HFFc6 (cell line): ENCODE measurements at regions not wholly inside any gene's neighbourhood (a gene's known extent, or its start where the extent isn't known, plus 50 kb on each side); places are given as distances from the start of the nearest gene placed in this dataset.

Source experiments
- DNase-seq: peaks from one replicate; pipeline ENCODE4 v3.0.0-alpha.2; 2018
- H3K27ac Mint-ChIP-seq: 2 replicates; pipeline ENCODE4 v1.8.0; 2020; ENCODE audit warnings: mild to moderate bottlenecking, mixed read lengths
- H3K27me3 Mint-ChIP-seq: 2 replicates; pipeline ENCODE4 v1.8.0; 2021; ENCODE audit warnings: mild to moderate bottlenecking, moderate library complexity, mixed read lengths; ENCODE audit not compliant: insufficient read depth
- H3K36me3 Mint-ChIP-seq: 2 replicates; pipeline ENCODE4 v1.8.0; 2021; ENCODE audit warnings: low read depth, mixed read lengths
- H3K4me1 Mint-ChIP-seq: 2 replicates; pipeline ENCODE4 v1.8.0; 2020; ENCODE audit warnings: low read depth, mixed read lengths
- H3K4me3 Mint-ChIP-seq: 2 replicates; pipeline ENCODE4 v1.8.0; 2020; ENCODE audit warnings: mild to moderate bottlenecking, moderate library complexity, mixed read lengths
- H3K9me3 Mint-ChIP-seq: 2 replicates; pipeline ENCODE4 v1.8.0; 2020; ENCODE audit warnings: mild to moderate bottlenecking, mixed read lengths
- TF ChIP-seq, protein P1 (sequence below): fragments of 200-600 bp; sonication (generic); IDR thresholded peaks from 2 replicates; pipeline ENCODE4 v1.5.0; 2021; ENCODE audit warnings: antibody characterized with exemption, mild to moderate bottlenecking

DNA sequence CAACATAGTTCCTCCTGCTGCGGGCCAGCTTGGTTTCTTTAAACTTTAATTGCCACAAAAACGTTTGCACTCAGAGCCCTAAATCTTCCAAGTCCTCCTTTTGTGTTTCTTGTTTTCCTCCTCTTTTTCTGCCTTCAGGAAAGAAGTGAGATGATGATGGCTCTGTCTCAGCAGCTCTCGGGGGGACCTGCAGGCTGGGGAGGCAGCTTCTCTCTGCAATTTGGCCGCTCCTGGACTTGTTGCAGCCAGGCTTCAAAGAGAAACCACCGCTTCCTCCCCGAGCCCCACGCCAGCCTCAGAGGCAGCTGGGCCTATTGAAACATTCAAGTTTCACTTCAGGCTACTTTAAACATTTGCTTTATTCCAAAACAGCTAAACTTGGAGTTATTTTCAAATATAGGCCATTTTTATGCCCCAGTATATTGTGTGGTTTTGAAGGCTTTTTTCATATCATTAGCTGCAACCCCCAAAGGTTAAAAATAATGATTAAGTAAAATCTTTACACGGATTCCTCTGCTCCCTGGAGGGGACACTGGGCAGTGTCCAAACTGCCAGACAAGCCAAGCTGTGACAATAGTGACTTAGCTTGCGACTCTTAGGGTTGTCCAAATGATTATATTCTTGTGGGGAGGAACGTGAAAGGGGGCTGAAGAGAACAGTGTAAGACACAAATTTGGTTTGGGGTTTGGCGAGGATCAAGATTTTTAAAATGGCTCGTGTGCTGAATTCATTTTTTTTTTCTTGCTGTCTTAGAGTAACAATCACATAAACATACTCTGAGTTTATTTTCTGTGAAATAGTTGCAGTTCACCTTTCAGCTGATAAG, 330.8 kb downstream of the DLEU7 start:
- Mint-ChIP-seq H3K27ac (no peak overlapping the region), H3K4me1 (no peaks in the 10 kb centered on the region), H3K27me3 (peaks cover 13% of the 10 kb centered on the region), H3K4me3 (no peak overlapping the region), H3K9me3 (no peaks in the 10 kb centered on the region; the same call in none of the 2 replicates), H3K36me3 (no peaks in the 10 kb centered on the region)
- TF ChIP-seq, protein P1, sequence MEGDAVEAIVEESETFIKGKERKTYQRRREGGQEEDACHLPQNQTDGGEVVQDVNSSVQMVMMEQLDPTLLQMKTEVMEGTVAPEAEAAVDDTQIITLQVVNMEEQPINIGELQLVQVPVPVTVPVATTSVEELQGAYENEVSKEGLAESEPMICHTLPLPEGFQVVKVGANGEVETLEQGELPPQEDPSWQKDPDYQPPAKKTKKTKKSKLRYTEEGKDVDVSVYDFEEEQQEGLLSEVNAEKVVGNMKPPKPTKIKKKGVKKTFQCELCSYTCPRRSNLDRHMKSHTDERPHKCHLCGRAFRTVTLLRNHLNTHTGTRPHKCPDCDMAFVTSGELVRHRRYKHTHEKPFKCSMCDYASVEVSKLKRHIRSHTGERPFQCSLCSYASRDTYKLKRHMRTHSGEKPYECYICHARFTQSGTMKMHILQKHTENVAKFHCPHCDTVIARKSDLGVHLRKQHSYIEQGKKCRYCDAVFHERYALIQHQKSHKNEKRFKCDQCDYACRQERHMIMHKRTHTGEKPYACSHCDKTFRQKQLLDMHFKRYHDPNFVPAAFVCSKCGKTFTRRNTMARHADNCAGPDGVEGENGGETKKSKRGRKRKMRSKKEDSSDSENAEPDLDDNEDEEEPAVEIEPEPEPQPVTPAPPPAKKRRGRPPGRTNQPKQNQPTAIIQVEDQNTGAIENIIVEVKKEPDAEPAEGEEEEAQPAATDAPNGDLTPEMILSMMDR, result no peak
- DNase-seq, result no peak

DNA sequence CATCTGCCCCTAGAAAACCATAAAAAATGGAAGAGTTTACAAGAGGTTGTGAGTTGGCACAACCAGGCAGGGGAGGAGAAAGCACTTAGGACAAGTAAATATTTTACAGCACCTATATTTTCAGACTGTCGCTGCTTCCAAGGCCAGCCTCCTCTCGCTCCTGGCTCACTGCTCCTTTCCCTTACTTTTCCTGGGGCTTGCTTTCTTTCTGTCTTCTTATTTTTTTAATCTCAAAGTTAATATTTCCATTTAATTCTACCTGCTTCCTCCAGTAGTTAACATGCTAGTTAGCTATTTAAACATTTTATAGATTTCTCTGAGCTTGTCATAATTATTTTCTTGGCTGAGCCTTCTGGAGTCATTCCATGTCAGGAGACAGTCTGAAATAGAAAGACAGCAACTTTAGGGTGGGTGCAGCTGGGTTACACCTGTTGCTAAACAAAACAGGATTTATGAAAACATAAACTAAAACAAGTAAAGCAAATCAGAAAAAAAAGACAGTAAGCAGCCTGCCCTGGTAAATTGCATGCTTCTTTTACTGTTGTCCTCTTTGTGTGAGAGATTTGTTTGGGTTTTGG, 330.1 kb downstream of the DLEU7 start:
- Mint-ChIP-seq H3K4me1 (no peaks in the 10 kb centered on the region), H3K36me3 (no peaks in the 10 kb centered on the region), H3K4me3 (no peak overlapping the region), H3K27me3 (peaks cover 12% of the 10 kb centered on the region), H3K27ac (no peak overlapping the region), H3K9me3 (no peaks in the 10 kb centered on the region; the same call in 1 of the 2 replicates)
- DNase-seq, result no peak
- TF ChIP-seq, protein P1, result no peak

DNA sequence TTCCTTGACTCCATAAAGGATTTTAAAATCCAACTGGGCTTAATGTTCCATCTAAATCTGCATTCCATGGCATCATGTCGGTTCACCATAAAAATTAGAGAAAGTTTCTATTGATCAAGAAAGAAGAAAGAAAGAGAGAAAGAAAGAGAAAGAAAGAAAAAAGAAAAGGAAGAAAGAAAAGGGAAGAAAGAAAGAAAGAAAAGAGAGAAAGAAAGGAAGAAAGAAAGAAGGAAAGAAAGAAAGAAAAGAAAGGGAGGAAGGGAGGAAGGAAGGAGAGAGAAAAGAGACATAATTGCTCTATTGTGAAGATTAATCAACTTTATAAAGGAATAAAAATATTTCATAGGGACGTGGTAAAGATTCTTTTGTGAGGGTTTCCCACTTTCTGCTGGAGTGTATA, 329.2 kb downstream of the DLEU7 start:
- Mint-ChIP-seq H3K9me3 (no peaks in the 10 kb centered on the region; the same call in 1 of the 2 replicates), H3K36me3 (no peaks in the 10 kb centered on the region), H3K4me3 (no peak overlapping the region), H3K27me3 (peaks cover 19% of the 10 kb centered on the region), H3K27ac (no peak overlapping the region), H3K4me1 (no peaks in the 10 kb centered on the region)
- TF ChIP-seq, protein P1, result no peak
- no peak for DNase-seq

DNA sequence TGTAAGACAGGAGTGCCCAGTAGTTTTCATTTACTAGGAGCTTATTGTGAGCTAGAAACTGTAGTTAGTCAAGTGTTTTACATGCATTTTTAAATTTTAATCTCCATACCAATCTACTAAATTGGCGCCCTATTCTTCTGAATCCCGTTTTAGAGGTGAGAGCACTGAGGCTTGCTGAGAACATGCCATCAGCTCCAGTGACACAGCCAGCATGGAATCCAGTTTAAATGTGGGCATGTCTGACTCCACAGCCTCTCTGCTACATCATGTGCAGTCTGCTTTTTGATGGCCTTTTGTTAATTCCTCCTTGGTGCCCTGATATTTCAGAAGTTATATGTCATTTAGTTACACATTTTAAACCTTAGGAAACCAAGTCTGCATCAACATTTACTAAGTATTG, 325.4 kb downstream of the DLEU7 start:
- Mint-ChIP-seq H3K36me3 (no peaks in the 10 kb centered on the region), H3K4me1 (no peaks in the 10 kb centered on the region), H3K4me3 (no peak overlapping the region), H3K9me3 (no peaks in the 10 kb centered on the region), H3K27me3 (peaks cover 34% of the 10 kb centered on the region), H3K27ac (no peak overlapping the region)
- TF ChIP-seq, protein P1, result no peak
- DNase-seq, result no peak

DNA sequence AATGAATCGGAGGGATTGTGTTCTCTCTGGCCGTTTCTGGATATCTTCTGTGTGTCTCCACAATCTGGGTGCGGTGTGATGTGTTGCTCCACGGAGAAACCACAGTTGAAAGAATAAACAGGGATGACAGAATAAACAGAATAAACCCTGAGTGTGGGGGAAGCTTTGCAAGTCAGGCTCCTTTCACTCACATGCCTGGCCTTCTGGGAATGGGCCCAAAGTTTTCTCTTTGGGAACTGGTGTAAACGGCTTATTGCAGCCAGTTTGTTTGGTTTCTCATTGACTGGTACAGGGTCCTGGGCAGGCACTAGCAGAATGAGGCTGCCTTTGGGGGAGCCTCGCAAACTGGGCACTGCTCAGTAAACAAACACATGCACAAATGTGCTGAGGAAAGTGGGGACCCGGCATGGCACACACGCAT, 324.7 kb downstream of the DLEU7 start:
- DNase-seq, result no peak
- Mint-ChIP-seq H3K27me3 (peaks cover 36% of the 10 kb centered on the region), H3K36me3 (no peaks in the 10 kb centered on the region), H3K9me3 (no peaks in the 10 kb centered on the region), H3K4me1 (no peaks in the 10 kb centered on the region), H3K27ac (no peak overlapping the region), H3K4me3 (no peak overlapping the region)
- TF ChIP-seq, protein P1, result no peak
